Parathyroid adenoma (tissue), 2 donors: ENCODE measurements at regions not wholly inside any gene's neighbourhood (a gene's known extent, or its start where the extent isn't known, plus 50 kb on each side); places are given as distances from the start of the nearest gene placed in this dataset.

ENCODE experiments used
- H2AFZ ChIP-seq: fragments of 300-600 bp; sonication (generic); one replicate; pipeline ENCODE4 v1.7.0; 2017; ENCODE audit warnings: antibody characterized with exemption, mild to moderate bottlenecking
- H3K27ac ChIP-seq: fragments of 300-600 bp; sonication (generic); one replicate; pipeline ENCODE4 v1.7.0; 2017
- H3K27me3 ChIP-seq: fragments of 300-600 bp; sonication (generic); one replicate; pipeline ENCODE4 v1.7.0; 2017; ENCODE audit warnings: low read length; ENCODE audit not compliant: control insufficient read depth, insufficient read depth
- H3K36me3 ChIP-seq: fragments of 300-600 bp; sonication (generic); one replicate; pipeline ENCODE4 v1.7.0; 2017; ENCODE audit warnings: low read length; ENCODE audit not compliant: control insufficient read depth, insufficient read depth
- H3K4me1 ChIP-seq: fragments of 300-600 bp; sonication (generic); one replicate; pipeline ENCODE4 v1.7.0; 2017; ENCODE audit warnings: control low read depth
- H3K4me2 ChIP-seq: fragments of 300-600 bp; sonication (generic); one replicate; pipeline ENCODE4 v1.7.0; 2017; ENCODE audit warnings: low read length
- H3K4me3 ChIP-seq: fragments of 300-600 bp; sonication (generic); one replicate; pipeline ENCODE4 v1.7.0; 2017; ENCODE audit warnings: low read depth, low read length
- H3K79me2 ChIP-seq: fragments of 300-600 bp; sonication (generic); one replicate; pipeline ENCODE4 v1.7.0; 2017; ENCODE audit warnings: control low read depth
- H3K9ac ChIP-seq: fragments of 300-600 bp; sonication (generic); one replicate; pipeline ENCODE4 v1.7.0; 2017; ENCODE audit warnings: mild to moderate bottlenecking
- H3K9me3 ChIP-seq: fragments of 300-600 bp; sonication (generic); one replicate; pipeline ENCODE4 v1.7.0; 2017; ENCODE audit warnings: low read length; ENCODE audit not compliant: control insufficient read depth
- TF ChIP-seq, protein P1 (sequence below): fragments of 300-600 bp; sonication (generic); IDR thresholded peaks from one replicate; pipeline ENCODE4 v1.7.0; 2017; ENCODE audit warnings: antibody characterized with exemption, mild to moderate bottlenecking
- donor health status: primary hyperparathyroidism.

DNA sequence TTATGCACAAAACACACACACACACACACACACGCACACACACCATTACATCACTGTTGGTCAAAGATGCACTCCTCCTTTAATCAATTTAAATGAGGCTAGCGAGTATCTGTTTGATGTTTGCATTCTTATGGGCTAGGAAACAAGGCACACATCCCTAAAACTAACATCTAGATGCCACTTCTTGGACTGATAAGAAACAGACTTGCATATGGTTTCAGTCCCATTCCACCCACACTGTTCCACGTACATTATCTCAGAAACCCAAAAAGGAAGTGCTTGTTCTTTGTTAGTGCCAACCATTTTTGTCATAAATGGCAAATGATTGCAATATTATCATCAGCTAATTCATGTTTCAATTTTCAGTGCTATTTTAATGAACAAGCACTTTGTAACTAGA lies 69.5 kb downstream of the CCR1 start:
- no peak overlapping the region for H3K9ac ChIP-seq
- no peaks in the 10 kb centered on the region for H3K4me1 ChIP-seq
- H3K4me3 ChIP-seq: no peak overlapping the region
- no peaks in the 10 kb centered on the region for H3K9me3 ChIP-seq
- H3K27me3 ChIP-seq: no peaks in the 10 kb centered on the region
- TF ChIP-seq, protein P1, sequence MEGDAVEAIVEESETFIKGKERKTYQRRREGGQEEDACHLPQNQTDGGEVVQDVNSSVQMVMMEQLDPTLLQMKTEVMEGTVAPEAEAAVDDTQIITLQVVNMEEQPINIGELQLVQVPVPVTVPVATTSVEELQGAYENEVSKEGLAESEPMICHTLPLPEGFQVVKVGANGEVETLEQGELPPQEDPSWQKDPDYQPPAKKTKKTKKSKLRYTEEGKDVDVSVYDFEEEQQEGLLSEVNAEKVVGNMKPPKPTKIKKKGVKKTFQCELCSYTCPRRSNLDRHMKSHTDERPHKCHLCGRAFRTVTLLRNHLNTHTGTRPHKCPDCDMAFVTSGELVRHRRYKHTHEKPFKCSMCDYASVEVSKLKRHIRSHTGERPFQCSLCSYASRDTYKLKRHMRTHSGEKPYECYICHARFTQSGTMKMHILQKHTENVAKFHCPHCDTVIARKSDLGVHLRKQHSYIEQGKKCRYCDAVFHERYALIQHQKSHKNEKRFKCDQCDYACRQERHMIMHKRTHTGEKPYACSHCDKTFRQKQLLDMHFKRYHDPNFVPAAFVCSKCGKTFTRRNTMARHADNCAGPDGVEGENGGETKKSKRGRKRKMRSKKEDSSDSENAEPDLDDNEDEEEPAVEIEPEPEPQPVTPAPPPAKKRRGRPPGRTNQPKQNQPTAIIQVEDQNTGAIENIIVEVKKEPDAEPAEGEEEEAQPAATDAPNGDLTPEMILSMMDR: no peak
- H3K27ac ChIP-seq: no peak overlapping the region
- H3K36me3 ChIP-seq: no peaks in the 10 kb centered on the region
- H3K4me2 ChIP-seq: no peak overlapping the region
- no peak overlapping the region for H2AFZ ChIP-seq
- no peaks in the 10 kb centered on the region for H3K79me2 ChIP-seq

DNA sequence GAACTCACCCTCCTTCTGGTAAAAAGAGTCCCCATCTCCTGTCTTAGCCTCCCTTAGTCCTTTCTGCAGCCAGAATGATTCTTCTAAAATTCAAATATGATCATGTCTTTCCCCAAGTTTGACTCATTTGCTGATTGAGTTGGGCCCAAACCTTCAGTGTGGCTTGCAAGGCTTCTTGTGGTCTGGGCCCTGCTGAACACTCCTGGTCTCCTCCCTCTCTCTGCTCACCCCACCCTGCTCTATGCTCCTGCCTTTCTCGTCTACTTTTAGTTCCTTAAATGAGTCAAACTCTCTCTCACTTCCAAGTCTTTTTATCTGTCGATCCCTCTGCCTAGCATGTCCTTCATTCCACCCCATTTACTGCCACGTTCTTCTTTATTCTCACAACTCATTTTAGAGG lies 72.6 kb downstream of the CCR1 start:
- Histone ChIP-seq H3K27me3 (no peaks in the 10 kb centered on the region), H3K4me3 (no peak overlapping the region), H3K9ac (no peak overlapping the region), H3K4me1 (no peaks in the 10 kb centered on the region), H3K79me2 (no peaks in the 10 kb centered on the region), H3K9me3 (no peaks in the 10 kb centered on the region), H3K36me3 (no peaks in the 10 kb centered on the region), H2AFZ (no peak overlapping the region), H3K27ac (no peak overlapping the region), H3K4me2 (no peak overlapping the region)
- TF ChIP-seq, protein P1: no peak

DNA sequence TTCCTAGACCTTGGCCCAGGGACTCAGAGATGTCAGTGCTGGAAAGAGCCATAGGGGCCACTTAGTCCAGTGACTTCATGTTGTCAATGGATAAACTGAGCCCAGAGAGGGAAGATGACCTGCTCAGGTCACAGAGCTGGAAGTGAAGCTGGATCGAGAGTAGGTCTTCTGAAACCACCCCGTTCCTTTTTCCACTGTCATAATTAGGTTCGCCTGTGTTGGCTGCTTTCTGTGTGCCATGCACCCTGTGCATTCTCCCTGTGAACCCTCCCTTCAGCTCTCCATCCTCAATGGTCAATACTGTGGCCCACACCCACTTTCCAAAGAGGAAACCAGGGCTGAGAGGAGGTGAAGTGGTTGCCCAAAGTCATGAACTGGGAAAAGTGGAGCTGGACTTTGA lies 74.8 kb downstream of the CCR1 start:
- Histone ChIP-seq H3K9me3 (no peaks in the 10 kb centered on the region), H3K4me3 (no peak overlapping the region), H3K36me3 (no peaks in the 10 kb centered on the region), H3K9ac (no peak overlapping the region), H3K4me1 (no peaks in the 10 kb centered on the region), H3K4me2 (no peak overlapping the region), H3K27me3 (no peaks in the 10 kb centered on the region), H3K79me2 (no peaks in the 10 kb centered on the region), H2AFZ (no peak overlapping the region), H3K27ac (no peak overlapping the region)
- TF ChIP-seq, protein P1: no peak

DNA sequence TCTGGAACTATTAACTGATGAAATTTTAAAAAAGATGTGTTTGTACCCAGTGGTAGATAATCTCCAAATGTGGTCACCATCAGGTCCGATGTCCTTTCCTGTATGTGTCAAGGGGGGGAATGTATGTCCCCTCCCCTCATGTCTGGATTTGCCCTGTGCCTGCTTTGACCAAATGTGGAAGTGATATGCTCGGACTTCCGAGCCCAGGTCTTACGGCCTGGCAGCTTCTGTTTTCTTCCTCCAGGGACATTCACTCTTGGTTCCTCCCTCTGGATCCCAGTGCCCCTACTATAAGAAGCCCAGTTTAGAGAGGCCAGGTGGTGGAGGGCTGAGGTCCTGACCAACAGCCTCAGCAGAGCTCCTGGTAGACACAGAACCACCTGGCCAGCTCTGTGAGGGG lies 75.5 kb downstream of the CCR1 start:
- Histone ChIP-seq H3K27ac (no peak overlapping the region), H3K4me1 (no peaks in the 10 kb centered on the region), H3K27me3 (no peaks in the 10 kb centered on the region), H3K79me2 (no peaks in the 10 kb centered on the region), H3K4me3 (no peak overlapping the region), H3K9ac (no peak overlapping the region), H2AFZ (no peak overlapping the region), H3K4me2 (no peak overlapping the region), H3K36me3 (no peaks in the 10 kb centered on the region), H3K9me3 (no peaks in the 10 kb centered on the region)
- TF ChIP-seq, protein P1: no peak

DNA sequence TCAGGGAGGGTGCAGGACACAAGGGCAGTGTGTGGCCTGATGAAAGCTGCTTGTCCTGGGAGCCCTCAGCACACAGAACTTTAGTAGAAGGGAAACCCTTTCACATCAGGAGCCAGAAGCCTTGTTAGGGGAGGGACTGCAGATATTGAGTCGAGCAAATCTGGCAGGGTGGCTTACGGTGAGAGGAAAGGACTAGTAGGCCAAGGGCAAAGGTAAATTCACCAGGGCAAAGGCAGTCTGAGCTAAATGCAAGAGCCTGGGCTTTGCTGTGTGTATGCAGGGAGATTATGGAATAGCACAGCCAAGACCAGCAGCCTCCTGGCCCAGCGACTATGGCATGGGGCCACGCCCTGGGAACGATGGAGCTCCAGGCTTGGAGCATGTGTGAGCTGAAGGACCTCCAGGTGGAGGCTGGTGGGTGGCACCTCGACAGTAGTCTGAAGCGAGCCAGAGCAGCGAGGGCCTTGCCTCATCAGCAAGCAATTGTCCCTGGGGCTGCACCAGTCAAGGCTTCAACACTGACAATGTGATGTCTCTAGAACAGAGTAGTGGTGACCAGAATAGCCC lies 76.1 kb downstream of the CCR1 start:
- Histone ChIP-seq H3K4me2 (no peak overlapping the region), H3K9ac (no peak overlapping the region), H3K4me1 (no peaks in the 10 kb centered on the region), H3K27ac (no peak overlapping the region), H2AFZ (no peak overlapping the region), H3K36me3 (no peaks in the 10 kb centered on the region), H3K4me3 (no peak overlapping the region), H3K9me3 (no peaks in the 10 kb centered on the region), H3K27me3 (no peaks in the 10 kb centered on the region), H3K79me2 (no peaks in the 10 kb centered on the region)
- TF ChIP-seq, protein P1: no peak
